ENCODE measurements at regions not wholly inside any gene's neighbourhood (a gene's known extent, or its start where the extent isn't known, plus 50 kb on each side); places are given as distances from the start of the nearest gene placed in this dataset.

- no peak overlapping the region for H3K4me3 ChIP-seq (ENCODE audit: low read depth, low read length)
- peak; percentile 34 for DNase-seq (ENCODE audit: low read depth)
- TF ChIP-seq CTCF (IDR thresholded peaks at IDR 0.05; ENCODE audit: insufficient read depth, low read length): no peak
These were observed 868.5 kb downstream of the MAT2B start for GRCh38 chr5:164373876-164374275.

- peak; percentile 46 for DNase-seq (ENCODE audit: low read depth)
- no peak overlapping the region for H3K4me3 ChIP-seq (ENCODE audit: low read depth, low read length)
- TF ChIP-seq CTCF (IDR thresholded peaks at IDR 0.05; ENCODE audit: insufficient read depth, low read length): no peak
These were observed 869.6 kb downstream of the MAT2B start for GRCh38 chr5:164375051-164375450.

GRCh38 chr5:164376843-164377242, 871.4 kb downstream of the MAT2B start:
- DNase-seq (ENCODE audit: low read depth): peak; percentile 32
- no peak for TF ChIP-seq CTCF (IDR thresholded peaks at IDR 0.05; ENCODE audit: insufficient read depth, low read length)
- no peak overlapping the region for H3K4me3 ChIP-seq (ENCODE audit: low read depth, low read length)

GRCh38 chr5:164377746-164378145, 872.3 kb downstream of the MAT2B start:
- no peak for DNase-seq (ENCODE audit: low read depth)
- no peak overlapping the region for H3K4me3 ChIP-seq (ENCODE audit: low read depth, low read length)
- no peak for TF ChIP-seq CTCF (IDR thresholded peaks at IDR 0.05; ENCODE audit: insufficient read depth, low read length)

GRCh38 chr5:164383662-164384061, 878.2 kb downstream of the MAT2B start:
- no peak for TF ChIP-seq CTCF (IDR thresholded peaks at IDR 0.05; ENCODE audit: insufficient read depth, low read length)
- H3K4me3 ChIP-seq (ENCODE audit: low read depth, low read length): no peak overlapping the region
- no peak for DNase-seq (ENCODE audit: low read depth)

GRCh38 chr5:164392531-164392930, 887.1 kb downstream of the MAT2B start:
- H3K4me3 ChIP-seq (ENCODE audit: low read depth, low read length): no peak overlapping the region
- TF ChIP-seq CTCF (IDR thresholded peaks at IDR 0.05; ENCODE audit: insufficient read depth, low read length): no peak

GRCh38 chr5:164394686-164395194, 889.3 kb downstream of the MAT2B start:
- TF ChIP-seq CTCF (IDR thresholded peaks at IDR 0.05; ENCODE audit: insufficient read depth, low read length): no peak
- H3K4me3 ChIP-seq (ENCODE audit: low read depth, low read length): no peak overlapping the region
- DNase-seq (ENCODE audit: low read depth): no peak

More at GRCh38 chr5:164392531-164392930, 887.1 kb downstream of the MAT2B start:
- peak; percentile 57 for DNase-seq (ENCODE audit: low read depth)
